HUDEP-2 (cell line): ENCODE measurements at regions not wholly inside any gene's neighbourhood (a gene's known extent, or its start where the extent isn't known, plus 50 kb on each side); places are given as distances from the start of the nearest gene placed in this dataset.

Experiments
- DNase-seq, 76 experiments: peaks; one replicate each; lab custom pipeline; 2025; ENCODE audit not compliant: unreplicated experiment in 76 of 76; lab: John Stamatoyannopoulos, UW

DNA sequence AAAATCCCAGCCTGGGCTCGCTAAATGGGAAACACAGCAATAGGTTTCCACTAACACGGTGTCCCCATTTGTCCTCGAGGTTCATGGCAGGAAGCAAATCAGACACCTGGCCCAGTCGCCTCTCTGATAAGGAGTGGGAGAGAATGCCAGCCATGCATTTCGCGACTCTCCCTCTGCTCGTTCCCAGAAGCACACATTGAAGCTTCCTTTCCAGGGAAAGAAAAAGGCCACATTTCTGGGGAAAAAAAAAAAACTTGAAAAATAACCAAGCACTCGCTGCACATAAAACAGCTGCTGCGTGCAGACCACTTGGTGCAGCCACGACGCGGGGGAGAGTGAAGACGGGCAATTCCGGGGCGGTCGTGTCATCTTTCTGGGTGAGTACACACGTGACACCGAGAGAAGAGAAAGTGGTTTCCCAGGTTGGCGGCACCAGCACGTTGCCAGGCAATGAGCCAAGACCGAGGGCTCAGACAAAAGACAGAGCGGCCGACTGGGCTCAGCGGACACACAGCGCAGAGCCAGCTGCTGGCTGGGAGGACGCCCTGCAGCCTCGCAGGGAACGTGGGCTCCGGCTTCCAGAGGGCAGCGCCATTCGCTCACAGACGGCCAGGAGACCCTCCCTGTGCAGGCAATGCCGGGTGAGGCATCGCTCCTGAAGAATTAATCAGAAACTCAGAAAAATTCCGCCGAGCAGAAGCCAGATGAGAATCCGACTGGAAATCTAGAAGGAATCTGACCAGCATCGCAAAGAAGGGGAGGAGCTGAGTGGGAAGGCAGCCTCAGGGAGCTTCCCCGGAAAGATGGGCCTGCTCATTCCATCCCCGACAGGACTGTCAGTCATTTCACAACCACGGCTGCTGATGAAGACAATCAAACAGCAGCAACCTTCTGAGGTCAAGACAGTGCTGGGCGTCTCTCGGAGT is 83.2 kb upstream of the IRS2 start:
- no peak for DNase-seq

DNA sequence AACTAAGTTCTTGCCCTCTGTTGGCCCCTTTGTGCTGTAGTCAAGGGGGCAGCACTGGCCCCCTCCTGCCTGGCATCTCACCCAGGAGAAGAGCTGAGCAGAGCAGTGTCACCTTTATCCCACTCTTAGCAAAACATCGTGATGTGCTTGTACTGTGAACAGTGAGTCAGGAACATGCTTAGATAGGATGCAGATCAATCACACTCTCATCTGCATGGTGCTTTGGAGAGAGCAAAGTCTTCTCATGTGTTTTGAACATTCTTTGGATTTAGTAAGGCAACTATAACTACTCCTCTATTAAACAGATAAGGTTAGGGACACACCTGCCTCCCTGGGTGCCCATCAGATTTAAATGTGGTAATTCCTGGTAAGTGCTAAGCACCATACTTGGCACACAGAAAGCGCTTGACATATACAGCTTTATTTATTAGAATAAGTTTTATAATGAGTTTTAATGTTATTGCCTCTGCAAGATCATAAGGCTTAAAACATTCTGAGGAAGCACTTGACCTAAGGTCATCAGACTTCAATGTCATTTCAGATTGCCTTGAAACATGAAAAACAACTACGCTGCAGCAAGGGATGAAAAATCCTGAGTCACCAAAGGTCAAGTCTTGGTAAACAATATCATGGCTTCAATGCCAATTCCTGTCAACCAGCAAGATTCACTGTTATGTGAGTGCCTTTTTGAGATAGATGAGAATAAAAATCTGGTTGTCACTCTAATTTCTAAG is 82.4 kb upstream of the IRS2 start:
- DNase-seq, result no peak

DNA sequence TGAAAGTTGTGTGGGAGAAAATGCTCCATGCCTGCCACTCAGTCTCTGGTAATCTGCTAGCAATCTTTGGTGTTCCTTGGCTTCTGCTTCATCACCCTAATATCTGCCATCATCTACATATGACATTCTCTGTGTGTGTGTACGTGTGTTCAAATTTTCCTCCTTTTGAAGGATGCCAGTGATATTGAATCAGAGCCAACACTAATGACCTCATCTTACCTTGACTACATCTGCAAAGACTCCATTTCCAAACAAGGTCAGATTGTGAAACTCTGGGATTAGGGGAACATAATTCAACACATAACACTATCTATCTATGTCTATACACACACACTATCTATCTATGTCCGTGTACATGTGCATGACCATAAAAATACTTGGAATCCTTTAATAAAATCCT is 81.4 kb upstream of the IRS2 start:
- DNase-seq, result no peak

DNA sequence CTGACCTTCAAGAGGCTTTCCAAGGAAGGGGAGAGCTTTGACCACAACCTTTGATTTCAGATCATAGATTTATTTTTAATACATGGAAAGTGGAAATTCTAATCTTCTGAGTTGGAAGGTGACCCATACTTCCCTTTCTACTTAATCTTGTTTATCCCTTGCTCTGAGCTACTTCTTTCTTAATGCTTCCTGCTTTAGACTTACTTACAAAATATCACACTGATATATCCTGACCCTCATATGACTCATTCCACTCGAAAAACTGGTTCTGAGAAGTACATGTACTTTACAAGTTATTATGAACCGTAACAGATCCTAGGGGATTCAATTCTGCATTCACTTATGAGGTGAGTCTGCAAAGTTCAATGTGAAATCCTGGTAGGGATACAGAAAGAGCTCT is 76.2 kb upstream of the IRS2 start:
- no peak for DNase-seq

DNA sequence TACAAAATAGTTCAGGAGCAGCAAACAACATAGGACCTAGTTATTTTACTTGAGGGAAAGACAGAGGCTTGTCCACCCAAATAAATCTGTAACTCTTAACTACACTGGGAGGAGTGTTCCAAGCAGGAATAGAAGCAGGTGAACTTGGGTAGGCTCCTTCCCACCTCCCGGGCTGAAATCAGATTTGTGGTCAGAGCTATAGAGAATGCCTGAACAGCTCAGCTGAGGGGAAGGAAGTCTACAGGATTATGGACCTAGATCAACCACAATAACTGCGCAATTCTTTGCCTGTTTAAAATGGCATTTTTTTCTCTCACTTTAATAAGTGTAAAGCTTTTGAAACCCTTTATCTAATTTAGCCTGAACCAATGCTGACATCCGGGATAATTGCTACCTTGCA is 73.5 kb upstream of the IRS2 start:
- no peak for DNase-seq

DNA sequence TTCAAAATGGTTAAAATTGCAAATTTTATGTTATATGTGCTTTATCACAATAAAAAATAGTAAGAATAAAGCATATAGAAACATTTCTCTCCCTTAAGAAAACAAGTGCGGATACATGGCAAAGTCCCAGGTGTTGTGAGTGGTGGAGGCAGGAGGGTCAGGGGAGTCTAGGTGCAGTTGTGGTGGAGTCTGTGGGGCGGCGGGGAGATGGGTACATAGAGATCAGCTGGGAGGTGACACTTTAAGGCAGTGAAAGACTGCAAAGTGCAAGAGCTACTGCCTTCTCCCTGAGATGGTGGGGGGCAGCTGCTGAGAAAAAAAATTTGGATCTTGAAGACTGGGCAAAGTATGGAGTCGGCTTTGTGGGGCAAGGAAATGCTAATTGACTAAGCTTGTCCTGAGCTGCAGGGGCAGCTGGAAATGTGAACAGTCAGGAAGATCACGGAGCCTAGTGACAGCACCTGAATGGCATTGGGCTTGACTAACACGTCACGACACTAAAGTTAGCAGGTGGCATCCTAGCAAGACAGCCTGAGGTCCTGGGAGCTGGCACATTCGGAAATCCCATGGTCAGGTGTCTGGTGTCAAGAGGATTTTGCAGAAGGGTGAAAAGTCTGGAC is 72.9 kb upstream of the IRS2 start:
- no peak for DNase-seq

DNA sequence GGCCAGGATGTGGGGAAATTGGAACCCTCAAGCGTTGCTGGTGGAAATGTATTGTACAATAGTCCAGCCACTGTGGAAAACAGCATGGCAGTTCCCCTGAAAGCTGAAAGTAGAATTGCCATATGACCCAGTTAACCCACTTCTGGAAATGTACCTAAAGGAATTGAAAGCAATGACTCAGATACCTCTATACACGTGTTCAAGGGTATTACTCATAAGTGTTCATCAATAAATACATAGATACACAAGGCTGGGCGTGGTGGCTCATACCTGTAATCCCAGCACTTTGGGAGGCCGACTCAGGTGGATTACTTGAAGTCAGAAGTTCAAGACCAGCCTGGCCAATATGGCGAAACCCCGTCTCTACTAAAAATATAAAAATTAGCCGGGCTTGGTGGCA is 71.9 kb upstream of the IRS2 start:
- DNase-seq, result no peak

DNA sequence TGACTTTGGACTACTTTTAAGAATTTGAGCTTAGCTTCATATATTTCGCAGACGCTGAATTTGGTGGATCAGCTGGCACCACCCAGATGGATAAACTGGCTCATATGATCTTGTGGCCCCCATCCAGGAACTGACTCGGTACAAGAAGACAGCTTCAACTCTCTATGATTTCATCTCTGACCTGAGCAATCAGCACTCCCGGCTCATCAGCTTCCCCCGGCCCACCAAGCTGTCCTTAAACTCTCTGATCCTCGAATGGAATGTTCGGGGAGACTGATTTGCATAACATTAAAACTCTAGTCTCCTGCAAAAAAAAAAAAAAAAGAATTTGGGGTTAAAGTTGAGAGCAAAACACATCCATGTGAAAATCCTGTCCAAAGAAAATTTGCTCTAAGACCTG is 71.4 kb upstream of the IRS2 start:
- no peak for DNase-seq

DNA sequence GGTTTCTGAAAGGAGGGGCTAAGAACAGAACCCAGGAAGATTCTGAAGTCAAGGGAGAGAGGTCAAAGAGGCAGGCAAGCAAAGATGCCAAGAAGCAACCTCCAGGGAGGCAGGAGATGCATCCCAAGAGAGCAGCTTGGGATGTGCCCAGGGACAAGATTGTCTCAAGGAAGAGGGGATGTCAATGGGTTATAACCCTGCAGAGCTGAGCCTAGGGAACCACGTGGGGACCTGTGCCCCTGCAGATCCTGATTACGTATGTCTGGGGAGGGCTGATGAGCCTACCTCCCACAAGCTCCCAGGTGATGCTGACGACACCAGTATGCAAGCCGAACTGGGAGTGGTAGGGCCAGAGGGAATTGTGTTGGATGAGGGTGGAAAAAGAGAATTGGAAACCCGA is 70.9 kb upstream of the IRS2 start:
- no peak for DNase-seq

DNA sequence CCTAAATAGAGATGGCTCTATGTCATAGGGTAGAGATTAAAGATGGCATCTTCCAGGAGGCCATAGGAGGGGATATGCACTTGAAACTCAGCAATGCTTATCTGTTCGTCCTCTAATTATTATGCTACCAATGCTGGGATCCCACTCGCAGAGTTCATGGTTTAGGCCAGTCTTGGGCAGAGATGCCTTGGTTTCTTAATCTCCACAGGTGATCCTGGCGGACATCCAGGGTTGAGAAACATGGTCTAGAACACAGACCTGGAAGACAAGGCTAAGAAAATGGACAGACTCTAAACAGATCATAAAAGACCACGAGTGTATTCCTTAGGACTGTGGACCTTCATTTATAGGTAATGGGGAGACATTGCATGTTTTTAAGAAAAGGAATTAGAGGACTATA is 70.0 kb upstream of the IRS2 start:
- DNase-seq, result no peak

DNA sequence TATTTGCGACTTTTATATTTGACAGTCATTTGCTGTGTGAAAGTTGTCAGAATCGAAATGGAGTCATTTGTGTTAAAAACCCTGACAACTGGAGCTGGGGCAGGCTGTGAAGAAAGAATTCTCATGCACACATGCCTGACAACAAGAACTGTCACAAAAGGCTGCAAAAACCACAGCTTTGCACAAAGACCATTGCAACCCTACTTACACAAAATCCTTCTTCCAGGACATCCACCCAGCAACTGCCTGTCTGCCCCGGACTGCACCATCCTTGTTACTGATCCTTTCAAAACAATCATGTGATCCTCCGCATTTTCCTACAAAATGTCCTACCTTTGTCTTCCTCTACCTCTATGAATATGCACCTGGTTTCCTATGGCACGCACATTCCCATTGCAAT is 66.8 kb upstream of the IRS2 start:
- DNase-seq, result no peak

DNA sequence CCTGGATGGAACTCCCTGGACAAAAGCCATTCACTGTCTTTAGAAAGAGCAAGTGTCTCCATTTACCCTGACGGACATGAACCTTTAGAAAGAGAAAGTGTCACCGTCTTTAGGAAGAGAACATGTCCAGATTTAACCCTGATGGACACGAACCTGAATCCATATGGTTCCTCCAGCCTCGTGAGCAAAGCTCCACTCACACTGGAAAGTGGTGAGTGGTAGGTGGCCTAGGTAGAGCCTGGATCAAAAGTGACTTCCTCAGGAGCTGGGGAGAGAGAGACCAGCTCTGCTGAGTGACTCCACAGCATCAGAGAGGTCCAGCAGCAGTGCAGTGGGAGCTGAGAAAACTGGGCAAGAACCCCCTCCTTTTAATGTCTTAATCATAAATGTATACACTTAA is 59.8 kb upstream of the IRS2 start:
- no peak for DNase-seq

DNA sequence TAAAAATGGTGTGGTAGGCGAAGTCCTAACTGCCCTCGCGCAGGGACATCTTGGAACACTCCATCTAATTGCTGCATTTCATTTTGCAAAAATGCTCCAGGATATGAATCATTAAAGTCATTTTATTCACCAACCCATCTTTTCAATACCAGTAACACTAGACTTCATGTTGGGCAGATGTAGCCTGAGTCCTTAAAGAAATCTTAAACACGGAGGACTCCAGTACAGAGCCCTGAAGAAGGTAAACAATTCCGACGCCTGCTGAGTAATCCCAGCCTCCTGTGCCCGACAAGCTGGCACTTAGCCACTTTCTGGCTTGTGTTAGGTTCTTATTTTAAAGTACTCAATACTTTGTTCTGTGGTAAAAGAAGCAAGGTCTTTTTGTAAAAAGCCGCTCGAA is 58.0 kb upstream of the IRS2 start:
- no peak for DNase-seq

DNA sequence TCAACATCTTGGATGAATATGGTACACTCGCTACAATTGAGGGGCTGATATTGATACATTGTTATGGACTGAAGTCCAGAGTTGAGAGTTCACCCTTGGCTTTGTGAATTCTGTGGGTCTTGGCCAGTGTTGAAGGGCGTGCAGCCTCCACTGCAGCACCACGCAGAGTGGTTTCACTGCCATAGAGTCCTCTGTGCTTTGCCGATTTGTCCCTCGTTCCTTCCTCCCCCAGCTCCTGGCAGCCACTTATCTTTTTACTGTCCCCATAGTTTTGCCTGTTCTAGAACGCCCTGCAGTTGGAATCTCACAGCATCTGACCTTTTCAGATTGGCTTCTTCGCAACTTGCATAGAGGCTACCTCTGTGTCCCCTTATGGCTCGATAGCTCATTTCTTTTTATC is 57.3 kb upstream of the IRS2 start:
- DNase-seq, result no peak

DNA sequence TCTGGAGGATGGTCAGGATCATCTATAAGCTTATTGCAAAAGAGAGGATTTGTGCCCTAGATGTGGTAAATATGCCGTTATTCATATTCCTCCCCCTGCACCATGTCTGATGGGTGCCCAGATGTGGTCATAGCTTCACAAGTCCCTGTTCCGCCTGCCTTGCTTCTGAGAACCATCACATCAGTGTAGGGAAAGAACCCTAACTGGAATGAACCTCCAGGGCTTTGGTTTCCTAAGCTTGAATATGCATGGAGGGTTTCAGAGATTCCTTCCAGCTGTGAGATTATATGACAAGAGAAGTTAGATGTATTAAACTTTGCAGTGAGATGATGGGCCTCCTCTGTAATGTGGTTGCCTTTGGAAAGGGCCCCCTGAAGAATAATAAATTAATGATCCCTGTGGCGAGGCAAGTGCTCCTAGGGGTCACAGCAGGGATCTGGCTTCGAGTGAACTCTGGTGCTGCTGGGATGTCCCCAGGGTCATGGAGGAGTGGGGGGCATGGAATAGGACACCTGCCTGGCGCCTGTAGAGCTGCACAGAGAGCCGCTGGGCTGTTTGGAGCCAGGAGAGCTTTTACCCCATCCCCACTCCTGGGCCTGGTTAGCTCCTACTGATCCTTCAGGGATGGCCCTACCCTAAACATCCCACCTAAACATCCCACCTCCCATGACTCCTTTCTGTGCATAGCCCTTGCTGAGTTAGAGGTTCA is 56.0 kb upstream of the IRS2 start:
- DNase-seq, result no peak

DNA sequence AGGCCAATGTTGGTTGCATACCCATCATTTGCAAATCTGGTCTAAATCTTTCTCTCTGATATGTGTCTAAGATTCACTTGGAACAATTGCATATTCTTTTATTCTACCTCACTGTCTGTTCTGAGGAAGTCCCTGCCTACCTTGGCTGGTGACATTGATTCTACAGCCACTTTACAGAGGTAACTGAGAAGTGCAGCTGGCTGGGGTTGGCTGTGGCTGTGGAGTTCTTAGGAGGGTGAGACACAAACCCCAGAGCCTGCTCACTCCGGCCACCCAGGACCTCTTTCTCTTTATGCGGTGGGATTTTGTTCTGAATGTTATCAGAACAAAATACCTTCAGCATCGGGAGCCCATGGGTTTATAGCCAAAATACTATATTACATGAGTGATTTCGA is 54.5 kb upstream of the IRS2 start:
- DNase-seq, result no peak

DNA sequence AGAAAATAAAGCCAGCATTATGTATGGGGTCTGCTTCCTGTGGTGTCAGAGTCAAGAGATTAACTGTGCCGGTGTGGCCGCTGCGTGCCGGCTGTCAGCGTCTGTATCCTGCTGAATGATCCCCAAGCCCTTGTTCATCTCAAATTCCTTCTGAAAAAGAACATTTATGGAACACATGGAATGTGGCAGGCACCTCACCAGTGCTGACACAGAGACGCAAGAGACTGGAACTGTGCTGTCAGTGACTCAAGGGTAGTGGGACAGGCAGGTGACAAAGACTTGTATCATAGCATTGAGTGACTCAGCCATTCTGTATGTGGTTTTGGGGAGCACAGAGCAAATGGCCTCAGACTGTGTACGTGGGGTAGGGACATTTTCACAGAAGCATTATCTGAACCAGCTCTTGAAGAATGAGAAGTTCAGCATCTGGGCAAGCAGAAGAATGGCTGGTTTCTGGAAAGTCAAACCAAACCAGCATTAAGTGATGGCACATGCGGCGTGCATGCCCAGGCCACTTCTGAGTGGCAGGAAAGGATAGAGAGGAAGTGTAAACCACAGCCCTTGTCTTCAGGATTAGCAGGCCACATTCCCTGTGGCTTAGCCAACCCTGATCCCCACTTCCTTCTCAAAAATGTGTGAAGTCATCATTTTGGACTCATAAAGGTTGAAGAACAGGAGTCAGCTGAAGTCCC is 54.0 kb upstream of the IRS2 start:
- DNase-seq, result no peak

DNA sequence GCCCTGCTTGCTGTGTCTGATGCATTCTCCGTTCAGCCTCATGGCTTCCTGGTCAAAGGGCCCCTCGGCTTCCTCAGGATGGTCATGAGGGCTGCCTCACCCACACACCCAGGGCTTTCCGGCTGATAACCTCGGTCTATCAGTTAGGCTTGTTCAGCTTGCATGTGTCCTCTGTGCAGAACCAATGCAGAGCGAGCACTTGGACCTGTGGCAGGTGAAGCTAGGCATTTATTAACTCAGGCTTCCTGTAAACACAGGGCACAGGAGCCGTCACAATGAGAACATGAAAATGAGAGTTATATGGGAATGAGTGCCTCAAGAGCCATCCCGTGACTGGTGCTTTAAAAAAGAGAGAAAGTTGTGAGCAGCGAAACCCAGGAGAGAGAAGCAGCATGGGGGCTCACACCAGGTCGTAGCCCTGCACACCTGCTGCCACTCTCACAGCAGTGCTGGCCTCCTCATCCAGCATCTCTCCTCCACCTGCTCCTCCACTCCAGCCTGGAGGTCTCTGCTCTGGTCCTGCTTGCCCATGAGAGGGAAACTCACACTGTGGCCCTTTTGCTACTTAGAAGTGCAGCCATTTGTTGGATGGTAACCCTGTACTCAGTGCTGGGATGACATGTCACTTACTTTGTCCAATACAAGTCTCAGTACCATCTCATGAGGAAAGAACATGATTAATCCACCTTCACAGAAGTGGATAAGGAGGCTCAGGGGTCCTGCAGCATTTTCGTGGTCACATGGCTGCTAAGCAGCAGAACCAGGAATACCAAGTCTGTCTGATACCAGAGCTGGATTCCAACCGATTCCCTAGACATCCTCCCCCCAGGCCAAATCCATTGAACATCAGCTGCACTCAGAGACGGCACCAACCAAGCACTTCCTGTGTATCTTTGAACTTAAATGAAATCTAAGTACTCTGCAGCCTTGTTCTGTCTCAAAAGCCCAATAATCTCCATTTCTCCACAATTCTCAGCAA is 50.5 kb upstream of the IRS2 start:
- no peak for DNase-seq
